Mesenchymal stem cell (in vitro differentiated cells and primary cell): ENCODE measurements at regions not wholly inside any gene's neighbourhood (a gene's known extent, or its start where the extent isn't known, plus 50 kb on each side); places are given as distances from the start of the nearest gene placed in this dataset.

ENCODE experiments used
- DNase-seq: peaks from one replicate; pipeline ENCODE4 v3.0.0-alpha.2; 2013
- H2AFZ ChIP-seq: one replicate; pipeline ENCODE4 v1.6.1; 2013; ENCODE audit warnings: low read depth, mild to moderate bottlenecking, control low read depth, inconsistent platforms, low read length, moderate library complexity
- H2AK5ac ChIP-seq: 2 replicates; pipeline ENCODE4 v1.6.1; 2013; ENCODE audit warnings: low read length, moderate library complexity, mild to moderate bottlenecking, inconsistent platforms; ENCODE audit not compliant: severe bottlenecking
- H2BK120ac ChIP-seq: one replicate; pipeline ENCODE4 v1.6.1; 2013; ENCODE audit warnings: low read depth, mild to moderate bottlenecking, inconsistent platforms, low read length, moderate library complexity
- H2BK12ac ChIP-seq, 2 experiments: one replicate each; pipeline ENCODE4 v1.6.1; 2013; ENCODE audit warnings: inconsistent platforms in 2 of 2, low read length in 2 of 2, mild to moderate bottlenecking in 2 of 2, moderate library complexity in 2 of 2, control low read depth in 1 of 2
- H2BK15ac ChIP-seq: one replicate; pipeline ENCODE4 v1.6.1; 2013; ENCODE audit warnings: mild to moderate bottlenecking, low read depth, inconsistent platforms; ENCODE audit not compliant: poor library complexity, severe bottlenecking
- H2BK5ac ChIP-seq: 2 replicates; pipeline ENCODE4 v1.6.1; 2013; ENCODE audit warnings: low read depth, mild to moderate bottlenecking, low read length, control low read depth, inconsistent platforms; ENCODE audit not compliant: poor library complexity, severe bottlenecking
- H3K14ac ChIP-seq, 2 experiments: one replicate each; pipeline ENCODE4 v1.6.1; 2013; ENCODE audit warnings: inconsistent platforms in 2 of 2, low read length in 2 of 2, control low read depth in 1 of 2, mild to moderate bottlenecking in 1 of 2, moderate library complexity in 1 of 2
- H3K18ac ChIP-seq, 2 experiments: one replicate each; pipeline ENCODE4 v1.6.1; 2013; ENCODE audit warnings: inconsistent platforms in 2 of 2, low read length in 2 of 2, control low read depth in 1 of 2, low read depth in 1 of 2, mild to moderate bottlenecking in 1 of 2
- H3K23ac ChIP-seq, 2 experiments: one replicate each; pipeline ENCODE4 v1.6.1; 2013; ENCODE audit warnings: inconsistent platforms in 2 of 2, low read length in 2 of 2, mild to moderate bottlenecking in 2 of 2, moderate library complexity in 2 of 2, control low read depth in 1 of 2
- H3K27ac ChIP-seq: 2 replicates; pipeline ENCODE4 v1.5.1; 2013; ENCODE audit warnings: mild to moderate bottlenecking, moderate library complexity, low read length, control low read depth, inconsistent platforms; ENCODE audit not compliant: poor library complexity, severe bottlenecking
- H3K27me3 ChIP-seq, 2 experiments: 2 replicates each; pipeline versions ENCODE4 v1.6.1 to v1.7.0; 2013; ENCODE audit warnings: low read length in 2 of 2, mild to moderate bottlenecking in 2 of 2, moderate library complexity in 2 of 2, control low read depth in 1 of 2, inconsistent platforms in 1 of 2; ENCODE audit not compliant: control insufficient read depth in 1 of 2, insufficient read depth in 1 of 2
- H3K36me3 ChIP-seq, 2 experiments: 2 replicates each; pipeline versions ENCODE4 v1.6.1 to v1.7.0; 2013; ENCODE audit warnings: low read length in 2 of 2, control low read depth in 1 of 2, inconsistent platforms in 1 of 2, low read depth in 1 of 2, mild to moderate bottlenecking in 1 of 2; ENCODE audit not compliant: insufficient read depth in 2 of 2, control insufficient read depth in 1 of 2
- H3K4ac ChIP-seq, 2 experiments: one replicate each; pipeline ENCODE4 v1.6.1; 2013; ENCODE audit warnings: inconsistent platforms in 2 of 2, low read length in 2 of 2, mild to moderate bottlenecking in 2 of 2, moderate library complexity in 2 of 2, control low read depth in 1 of 2, low read depth in 1 of 2
- H3K4me1 ChIP-seq: 2 replicates; pipeline ENCODE4 v1.6.1; 2013; ENCODE audit warnings: low read depth, low read length, control low read depth; ENCODE audit not compliant: control insufficient read depth, insufficient read depth
- H3K4me2 ChIP-seq: 2 replicates; pipeline ENCODE4 v1.6.1; 2013; ENCODE audit warnings: low read length, mild to moderate bottlenecking, inconsistent platforms; ENCODE audit not compliant: poor library complexity, severe bottlenecking
- H3K4me3 ChIP-seq, 2 experiments: 2 replicates each; pipeline versions ENCODE4 v1.5.1 to v1.7.0; 2013; ENCODE audit warnings: low read length in 2 of 2, mild to moderate bottlenecking in 2 of 2, control low read depth in 1 of 2, low read depth in 1 of 2; ENCODE audit not compliant: insufficient read depth in 1 of 2
- H3K79me1 ChIP-seq: replicated peaks from 2 replicates; pipeline ENCODE4 v1.6.1; 2013; ENCODE audit warnings: mild to moderate bottlenecking, control low read depth, low read length, inconsistent platforms; ENCODE audit not compliant: poor library complexity, severe bottlenecking
- H3K9ac ChIP-seq: 2 replicates; pipeline ENCODE4 v1.7.0; 2013; ENCODE audit warnings: mild to moderate bottlenecking, low read length, moderate library complexity
- H3K9me3 ChIP-seq: 2 replicates; pipeline ENCODE4 v1.7.0; 2013; ENCODE audit warnings: mild to moderate bottlenecking, low read length; ENCODE audit not compliant: control insufficient read depth
- H4K8ac ChIP-seq: one replicate; pipeline ENCODE4 v1.6.1; 2013; ENCODE audit warnings: inconsistent platforms, mild to moderate bottlenecking, low read length, moderate library complexity
- H4K91ac ChIP-seq: one replicate; pipeline ENCODE4 v1.6.1; 2013; ENCODE audit warnings: mild to moderate bottlenecking, low read length, inconsistent platforms
- WGBS: methylation state at CpG from one replicate; pipeline ENCODE4 v1.1.7; 2013; ENCODE audit warnings: mixed read lengths; 5-methylcytosine and 5-hydroxymethylcytosine counted together

DNA sequence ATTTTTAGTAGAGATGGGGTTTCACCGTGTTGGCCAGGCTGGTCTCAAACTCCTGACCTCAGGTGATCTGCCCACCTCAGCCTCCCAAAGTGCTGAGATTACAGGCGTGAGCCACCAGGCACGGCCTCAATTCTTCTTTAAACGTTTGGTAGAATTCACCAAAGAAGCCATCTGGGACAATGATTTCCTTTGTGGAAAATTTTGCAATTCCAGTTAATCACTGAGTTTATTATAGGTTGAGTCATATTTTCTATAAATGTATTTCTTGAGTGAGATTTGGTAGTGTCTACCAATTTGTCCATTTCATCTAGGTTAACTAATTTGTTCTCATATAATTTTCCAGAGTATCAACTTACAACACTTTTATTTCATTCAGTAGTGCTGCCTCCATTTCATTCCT lies 683.9 kb upstream of the TMEM132C start:
- Histone ChIP-seq H3K27me3 (no peaks in the 10 kb centered on the region), H4K8ac (no peak overlapping the region), H2BK12ac (no peak overlapping the region), H2AK5ac (no peak overlapping the region), H2BK5ac (no peak overlapping the region), H3K4me1 (peaks cover 2% of the 10 kb centered on the region), H3K4me3 (no peak overlapping the region), H3K79me1 (no peaks in the 10 kb centered on the region), H3K27ac (no peak overlapping the region), H3K9me3 (peaks cover 8% of the 10 kb centered on the region), H2BK15ac (no peak overlapping the region), H3K9ac (no peak overlapping the region), H2BK120ac (no peak overlapping the region), H2AFZ (no peak overlapping the region), H3K4me2 (no peak overlapping the region), H3K18ac (no peak overlapping the region), H4K91ac (no peak overlapping the region), H3K4ac (no peak overlapping the region), H3K36me3 (no peaks in the 10 kb centered on the region), H3K14ac (no peak overlapping the region), H3K23ac (no peak overlapping the region)
- DNase-seq = no peak
- whole genome bisulfite sequencing = 82% methylated on average over 4 of the region's 4 CpGs

DNA sequence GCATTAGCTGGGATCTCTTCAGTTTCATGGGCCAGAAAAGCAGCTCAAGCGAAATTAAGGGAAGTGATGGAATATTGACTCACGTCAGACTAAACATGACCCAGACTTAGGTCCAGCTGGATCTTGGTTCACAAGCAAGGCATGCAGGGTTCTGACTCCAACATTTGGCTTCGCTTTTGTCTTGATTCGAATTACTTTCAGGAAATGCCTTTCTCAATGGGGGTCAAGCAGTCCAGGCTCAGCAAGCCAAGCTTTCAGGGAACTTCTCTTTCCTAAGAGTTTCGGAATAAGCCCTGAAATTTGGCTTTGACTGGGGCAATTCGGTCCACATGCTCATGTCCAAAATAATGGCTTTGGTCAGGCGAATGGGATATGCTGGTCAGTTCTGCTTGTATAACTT lies 678.7 kb upstream of the TMEM132C start:
- no peak overlapping the region for H3K4me3 ChIP-seq
- H3K27ac ChIP-seq = no peak overlapping the region
- DNase-seq = peak; percentile 51
- WGBS = 53% methylated on average over 7 of the region's 7 CpGs
- H3K79me1 ChIP-seq = no peaks in the 10 kb centered on the region
- no peaks in the 10 kb centered on the region for H3K27me3 ChIP-seq
- no peak overlapping the region for H2BK12ac ChIP-seq
- H3K4me1 ChIP-seq = peaks cover 7% of the 10 kb centered on the region
- no peak overlapping the region for H3K4me2 ChIP-seq
- no peaks in the 10 kb centered on the region for H3K36me3 ChIP-seq
- no peak overlapping the region for H2AK5ac ChIP-seq
- H3K9me3 ChIP-seq = peaks cover 8% of the 10 kb centered on the region
- no peak overlapping the region for H3K4ac ChIP-seq
- H2BK5ac ChIP-seq = no peak overlapping the region
- H3K14ac ChIP-seq = no peak overlapping the region
- H3K23ac ChIP-seq = no peak overlapping the region
- H3K18ac ChIP-seq = no peak overlapping the region
- H2BK15ac ChIP-seq = no peak overlapping the region
- H2BK120ac ChIP-seq = no peak overlapping the region
- no peak overlapping the region for H4K8ac ChIP-seq
- peak overlapping the region; percentile 10 for H3K9ac ChIP-seq
- H4K91ac ChIP-seq = no peak overlapping the region
- H2AFZ ChIP-seq = no peak overlapping the region

DNA sequence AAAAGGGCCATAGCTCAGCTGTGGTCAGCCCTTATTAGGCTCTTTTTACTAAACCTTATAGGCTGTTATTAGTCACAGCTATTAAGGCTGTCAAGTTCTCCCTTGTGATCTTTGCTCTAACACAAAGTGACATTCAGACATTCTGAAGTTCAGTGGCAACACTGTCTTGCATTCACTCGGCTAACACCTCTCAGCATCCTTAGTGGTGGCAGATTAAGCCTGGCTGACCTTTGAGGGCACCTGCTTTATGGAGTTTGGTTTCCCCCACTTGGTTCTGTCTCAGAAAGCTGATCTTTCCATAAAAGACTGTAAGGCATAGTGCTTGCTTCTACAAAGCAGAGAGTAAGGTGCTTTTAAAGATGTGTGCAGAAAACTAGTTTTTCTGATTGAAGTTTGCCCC lies 677.4 kb upstream of the TMEM132C start:
- no peak overlapping the region for H3K9ac ChIP-seq
- H3K23ac ChIP-seq = no peak overlapping the region
- no peak overlapping the region for H3K14ac ChIP-seq
- no peak overlapping the region for H3K4me3 ChIP-seq
- H3K36me3 ChIP-seq = no peaks in the 10 kb centered on the region
- H3K27ac ChIP-seq = no peak overlapping the region
- DNase-seq = no peak
- no peak overlapping the region for H4K8ac ChIP-seq
- no peaks in the 10 kb centered on the region for H3K27me3 ChIP-seq
- 75% methylated on average over 1 of the region's 1 CpG for WGBS
- peaks cover 7% of the 10 kb centered on the region for H3K4me1 ChIP-seq
- no peak overlapping the region for H2BK15ac ChIP-seq
- no peak overlapping the region for H3K4me2 ChIP-seq
- H2AFZ ChIP-seq = no peak overlapping the region
- no peak overlapping the region for H2BK12ac ChIP-seq
- H3K79me1 ChIP-seq = no peaks in the 10 kb centered on the region
- H2AK5ac ChIP-seq = no peak overlapping the region
- H3K18ac ChIP-seq = no peak overlapping the region
- no peak overlapping the region for H2BK120ac ChIP-seq
- no peak overlapping the region for H3K4ac ChIP-seq
- no peak overlapping the region for H4K91ac ChIP-seq
- H3K9me3 ChIP-seq = peaks cover 8% of the 10 kb centered on the region
- no peak overlapping the region for H2BK5ac ChIP-seq

DNA sequence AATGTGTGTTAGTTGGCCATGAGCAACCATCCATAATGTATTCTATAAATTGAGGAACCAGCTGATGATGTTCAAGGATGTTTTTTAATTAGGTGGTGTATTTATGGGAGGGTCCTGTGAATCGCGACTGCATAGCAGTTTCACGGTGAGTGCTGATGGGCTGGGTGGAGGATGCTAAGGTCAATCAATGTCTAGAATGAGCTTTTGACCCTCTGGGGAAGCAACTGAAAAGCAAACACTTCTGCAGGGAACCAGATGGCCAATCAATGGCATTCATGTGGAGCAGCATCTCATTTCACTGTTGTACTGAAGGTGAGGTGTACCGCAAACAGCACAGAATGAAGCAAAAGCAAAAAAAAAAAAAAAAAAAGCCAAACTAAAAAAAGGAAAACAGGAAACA lies 676.1 kb upstream of the TMEM132C start:
- H3K14ac ChIP-seq = no peak overlapping the region
- no peaks in the 10 kb centered on the region for H3K36me3 ChIP-seq
- H3K9ac ChIP-seq = no peak overlapping the region
- no peaks in the 10 kb centered on the region for H3K27me3 ChIP-seq
- DNase-seq = no peak
- no peaks in the 10 kb centered on the region for H3K79me1 ChIP-seq
- H3K4me1 ChIP-seq = peaks cover 9% of the 10 kb centered on the region
- H2BK12ac ChIP-seq = no peak overlapping the region
- H2BK15ac ChIP-seq = no peak overlapping the region
- H3K23ac ChIP-seq = no peak overlapping the region
- 95% methylated on average over 4 of the region's 4 CpGs for WGBS
- no peak overlapping the region for H4K8ac ChIP-seq
- no peak overlapping the region for H2BK5ac ChIP-seq
- H3K27ac ChIP-seq = no peak overlapping the region
- H2AK5ac ChIP-seq = no peak overlapping the region
- no peak overlapping the region for H2BK120ac ChIP-seq
- no peak overlapping the region for H4K91ac ChIP-seq
- no peak overlapping the region for H3K4me3 ChIP-seq
- H3K4me2 ChIP-seq = no peak overlapping the region
- H3K4ac ChIP-seq = no peak overlapping the region
- H2AFZ ChIP-seq = no peak overlapping the region
- peaks cover 7% of the 10 kb centered on the region for H3K9me3 ChIP-seq
- H3K18ac ChIP-seq = no peak overlapping the region
